Dermis microvascular lymphatic vessel endothelial cell (primary cell): ENCODE measurements at regions not wholly inside any gene's neighbourhood (a gene's known extent, or its start where the extent isn't known, plus 50 kb on each side); places are given as distances from the start of the nearest gene placed in this dataset.
A peak's percentile ranks its signal among the peaks of the same experiment; 100 is the strongest.

Experiments
- DNase-seq, 2 donors: peaks; one replicate each; pipeline versions ENCODE4 v3.0.0 to v3.0.0-alpha.2; 2010; ENCODE audit warnings: low read depth in 2 of 2

GRCh38 chr10:61318429-61318828 lies 134.8 kb downstream of the TMEM26 start:
- no peak for DNase-seq

GRCh38 chr10:61317706-61318105 lies 135.5 kb downstream of the TMEM26 start:
- no peak for DNase-seq

- no peak for DNase-seq
Observed at GRCh38 chr10:61316676-61317265, 136.4 kb downstream of the TMEM26 start.

- DNase-seq: no peak
Observed at GRCh38 chr10:61314273-61314672, 138.9 kb downstream of the TMEM26 start.

- DNase-seq: no peak
Observed at GRCh38 chr10:61313460-61313859, 139.7 kb downstream of the TMEM26 start.

GRCh38 chr10:61304746-61305145 lies 148.4 kb downstream of the TMEM26 start:
- DNase-seq: no peak

GRCh38 chr10:61302124-61302523 lies 151.1 kb downstream of the TMEM26 start:
- no peak for DNase-seq

- no peak for DNase-seq
Observed at GRCh38 chr10:61301575-61301974, 151.6 kb downstream of the TMEM26 start.

- DNase-seq: no peak
Observed at GRCh38 chr10:61299841-61300240, 153.3 kb downstream of the TMEM26 start.

- no peak for DNase-seq
Observed at GRCh38 chr10:61299156-61299555, 154.0 kb downstream of the TMEM26 start.

- DNase-seq: no peak
Observed at GRCh38 chr10:61298194-61298593, 155.0 kb downstream of the TMEM26 start.

- DNase-seq: no peak
Observed at GRCh38 chr10:61296161-61296560, 157.0 kb downstream of the TMEM26 start.

GRCh38 chr10:61294131-61294530 lies 159.1 kb downstream of the TMEM26 start:
- no peak for DNase-seq

- no peak for DNase-seq
Observed at GRCh38 chr10:61289813-61290212, 163.4 kb downstream of the TMEM26 start.

GRCh38 chr10:61286686-61287085 lies 166.5 kb downstream of the TMEM26 start:
- no peak for DNase-seq

GRCh38 chr10:61285749-61286148 lies 167.4 kb downstream of the TMEM26 start:
- DNase-seq: no peak

- peak; percentile 61 to 76 for DNase-seq
Observed at GRCh38 chr10:61284222-61284890, 168.8 kb downstream of the TMEM26 start.

- DNase-seq: no peak
Observed at GRCh38 chr10:61283481-61284221, 169.5 kb downstream of the TMEM26 start.

GRCh38 chr10:61283066-61283465 lies 170.1 kb downstream of the TMEM26 start:
- DNase-seq: no peak

- peak in 1 of 2 donors; percentile 39 for DNase-seq
Observed at GRCh38 chr10:61280303-61280702, 172.9 kb downstream of the TMEM26 start.

GRCh38 chr10:61279400-61279799 lies 173.8 kb downstream of the TMEM26 start:
- no peak for DNase-seq

GRCh38 chr10:61278556-61278955 lies 174.6 kb downstream of the TMEM26 start:
- no peak for DNase-seq

- DNase-seq: no peak
Observed at GRCh38 chr10:61272781-61273180, 180.4 kb downstream of the TMEM26 start.
